ENCODE measurements at regions not wholly inside any gene's neighbourhood (a gene's known extent, or its start where the extent isn't known, plus 50 kb on each side); places are given as distances from the start of the nearest gene placed in this dataset.

DNA sequence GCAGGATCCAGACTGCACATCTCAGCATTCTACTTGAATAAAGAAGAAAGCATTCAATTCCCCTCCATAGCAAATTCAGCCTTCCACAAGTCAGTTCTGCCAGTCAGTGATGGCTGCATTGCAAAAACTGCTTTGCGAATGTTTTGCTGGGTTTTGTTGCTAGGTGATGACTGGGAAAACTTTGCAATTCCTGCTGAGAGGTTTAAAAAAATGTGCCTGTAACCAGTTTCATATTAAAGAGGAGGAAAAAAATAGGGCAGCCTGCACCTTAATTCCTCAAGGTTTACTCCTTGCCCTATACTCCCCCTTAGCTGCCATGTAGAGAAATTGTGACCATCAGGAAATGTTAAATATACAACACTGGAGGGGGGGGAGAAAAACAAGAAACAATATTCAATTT is 225.6 kb upstream of the ATP11B start:
- TF ChIP-seq, protein P1, sequence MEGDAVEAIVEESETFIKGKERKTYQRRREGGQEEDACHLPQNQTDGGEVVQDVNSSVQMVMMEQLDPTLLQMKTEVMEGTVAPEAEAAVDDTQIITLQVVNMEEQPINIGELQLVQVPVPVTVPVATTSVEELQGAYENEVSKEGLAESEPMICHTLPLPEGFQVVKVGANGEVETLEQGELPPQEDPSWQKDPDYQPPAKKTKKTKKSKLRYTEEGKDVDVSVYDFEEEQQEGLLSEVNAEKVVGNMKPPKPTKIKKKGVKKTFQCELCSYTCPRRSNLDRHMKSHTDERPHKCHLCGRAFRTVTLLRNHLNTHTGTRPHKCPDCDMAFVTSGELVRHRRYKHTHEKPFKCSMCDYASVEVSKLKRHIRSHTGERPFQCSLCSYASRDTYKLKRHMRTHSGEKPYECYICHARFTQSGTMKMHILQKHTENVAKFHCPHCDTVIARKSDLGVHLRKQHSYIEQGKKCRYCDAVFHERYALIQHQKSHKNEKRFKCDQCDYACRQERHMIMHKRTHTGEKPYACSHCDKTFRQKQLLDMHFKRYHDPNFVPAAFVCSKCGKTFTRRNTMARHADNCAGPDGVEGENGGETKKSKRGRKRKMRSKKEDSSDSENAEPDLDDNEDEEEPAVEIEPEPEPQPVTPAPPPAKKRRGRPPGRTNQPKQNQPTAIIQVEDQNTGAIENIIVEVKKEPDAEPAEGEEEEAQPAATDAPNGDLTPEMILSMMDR (IDR thresholded peaks at IDR 0.05): no peak
- TF ChIP-seq POLR2A (IDR thresholded peaks at IDR 0.05) (no peak), EP300 (IDR thresholded peaks at IDR 0.05) (no peak)

Measured in suprapubic skin (tissue), 3 donors.